Trophoblast cell (in vitro differentiated cells and primary cell): ENCODE measurements at regions not wholly inside any gene's neighbourhood (a gene's known extent, or its start where the extent isn't known, plus 50 kb on each side); places are given as distances from the start of the nearest gene placed in this dataset.

Experiments
- DNase-seq, 2 donors: peaks; one replicate each; pipeline ENCODE4 v3.0.0-alpha.2; 2016
- H2AFZ ChIP-seq: 2 replicates; pipeline ENCODE4 v1.6.1; 2013; ENCODE audit warnings: low read length, moderate library complexity, mild to moderate bottlenecking; ENCODE audit not compliant: insufficient read depth, poor library complexity
- H2AK5ac ChIP-seq: 2 replicates; pipeline ENCODE4 v1.6.1; 2013; ENCODE audit warnings: mild to moderate bottlenecking, low read length
- H2BK120ac ChIP-seq: 2 replicates; pipeline ENCODE4 v1.6.1; 2013; ENCODE audit warnings: low read length, mild to moderate bottlenecking, moderate library complexity; ENCODE audit not compliant: insufficient read depth, poor library complexity
- H2BK12ac ChIP-seq: 2 replicates; pipeline ENCODE4 v1.6.1; 2013; ENCODE audit warnings: mild to moderate bottlenecking, low read length, moderate library complexity
- H2BK5ac ChIP-seq: 2 replicates; pipeline ENCODE4 v1.6.1; 2013; ENCODE audit warnings: low read length, low read depth, moderate library complexity, mild to moderate bottlenecking; ENCODE audit not compliant: poor library complexity
- H3K14ac ChIP-seq: 2 replicates; pipeline ENCODE4 v1.6.1; 2013; ENCODE audit warnings: mild to moderate bottlenecking, low read length
- H3K18ac ChIP-seq: 2 replicates; pipeline ENCODE4 v1.6.1; 2013; ENCODE audit warnings: mild to moderate bottlenecking, low read length
- H3K23ac ChIP-seq: 2 replicates; pipeline ENCODE4 v1.6.1; 2013; ENCODE audit warnings: low read length
- H3K27ac ChIP-seq: 2 replicates; pipeline ENCODE4 v1.5.1; 2013; ENCODE audit warnings: low read depth, mild to moderate bottlenecking, inconsistent platforms, low read length, moderate library complexity
- H3K27me3 ChIP-seq: 2 replicates; pipeline ENCODE4 v1.6.1; 2013; ENCODE audit warnings: inconsistent platforms, mild to moderate bottlenecking, low read length, moderate library complexity; ENCODE audit not compliant: insufficient read depth
- H3K36me3 ChIP-seq, 2 experiments: 1 replicate in 1 of 2; 2 replicates in 1 of 2; pipeline ENCODE4 v1.6.1; 2013; ENCODE audit warnings: low read length in 2 of 2, mild to moderate bottlenecking in 2 of 2, moderate library complexity in 1 of 2; ENCODE audit not compliant: insufficient read depth in 2 of 2, control insufficient read depth in 1 of 2
- H3K4ac ChIP-seq: 2 replicates; pipeline ENCODE4 v1.6.1; 2013; ENCODE audit warnings: low read depth, mild to moderate bottlenecking, low read length, moderate library complexity
- H3K4me1 ChIP-seq, 2 experiments: 1 replicate in 1 of 2; 2 replicates in 1 of 2; pipeline ENCODE4 v1.6.1; 2013; ENCODE audit warnings: low read length in 2 of 2, mild to moderate bottlenecking in 2 of 2, moderate library complexity in 1 of 2; ENCODE audit not compliant: insufficient read depth in 2 of 2, control insufficient read depth in 1 of 2
- H3K4me2 ChIP-seq: 2 replicates; pipeline ENCODE4 v1.6.1; 2013; ENCODE audit warnings: inconsistent platforms, mild to moderate bottlenecking, low read length, moderate library complexity
- H3K4me3 ChIP-seq: 2 replicates; pipeline ENCODE4 v1.5.1; 2013; ENCODE audit warnings: mild to moderate bottlenecking, low read depth, low read length, inconsistent platforms
- H3K79me1 ChIP-seq: one replicate; pipeline ENCODE4 v1.6.1; 2013; ENCODE audit warnings: low read length
- H3K79me2 ChIP-seq: 2 replicates; pipeline ENCODE4 v1.6.1; 2013; ENCODE audit warnings: low read length, mild to moderate bottlenecking; ENCODE audit not compliant: control insufficient read depth, insufficient read depth, poor library complexity
- H3K9ac ChIP-seq: 2 replicates; pipeline ENCODE4 v1.6.1; 2013; ENCODE audit warnings: mild to moderate bottlenecking, low read length
- H3K9me3 ChIP-seq: 2 replicates; pipeline ENCODE4 v1.6.1; 2013; ENCODE audit warnings: low read depth, mild to moderate bottlenecking, control low read depth, inconsistent platforms, low read length; ENCODE audit not compliant: insufficient read depth
- H4K12ac ChIP-seq: 2 replicates; pipeline ENCODE4 v1.6.1; 2013; ENCODE audit warnings: low read depth, mild to moderate bottlenecking, low read length, moderate library complexity
- H4K8ac ChIP-seq: 2 replicates; pipeline ENCODE4 v1.6.1; 2013; ENCODE audit warnings: low read depth, mild to moderate bottlenecking, low read length, moderate library complexity
- H4K91ac ChIP-seq: one replicate; pipeline ENCODE4 v1.6.1; 2013; ENCODE audit warnings: low read depth, mild to moderate bottlenecking, low read length, moderate library complexity
- WGBS: extraction: QIAGEN DNeasy Blood & Tissue Kit; methylation state at CpG from one replicate; pipeline ENCODE4 v1.1.7; 2013; ENCODE audit warnings: missing lambda C conversion rate; ENCODE audit not compliant: insufficient read length, insufficient coverage; ENCODE audit errors: extremely low coverage; 5-methylcytosine and 5-hydroxymethylcytosine counted together

- H3K9ac ChIP-seq: no peak overlapping the region
- WGBS: no CpG with 5 or more reads among the region's 5 CpGs
These were observed 52.4 kb upstream of the TRIO start for GRCh38 chr5:14090755-14091154.

GRCh38 chr5:14090290-14090689 is 52.9 kb upstream of the TRIO start:
- Histone ChIP-seq H4K91ac (no peak overlapping the region), H3K18ac (no peak overlapping the region), H2BK5ac (no peak overlapping the region), H3K79me1 (no peaks in the 10 kb centered on the region), H2AK5ac (no peak overlapping the region), H3K27me3 (no peaks in the 10 kb centered on the region), H3K9ac (no peak overlapping the region), H3K4me3 (no peak overlapping the region), H4K12ac (no peak overlapping the region), H3K23ac (no peak overlapping the region), H3K79me2 (no peaks in the 10 kb centered on the region), H3K9me3 (peaks cover 2% of the 10 kb centered on the region), H3K4ac (no peak overlapping the region), H3K4me1 (no peaks in the 10 kb centered on the region), H3K14ac (no peak overlapping the region), H3K36me3 (no peaks in the 10 kb centered on the region), H3K4me2 (no peak overlapping the region), H2AFZ (no peak overlapping the region), H4K8ac (no peak overlapping the region), H2BK120ac (no peak overlapping the region), H3K27ac (no peak overlapping the region), H2BK12ac (no peak overlapping the region)
- no CpG with 5 or more reads among the region's 2 CpGs for WGBS
- no peak for DNase-seq

More at GRCh38 chr5:14090755-14091154, 52.4 kb upstream of the TRIO start:
- Histone ChIP-seq H3K4ac (no peak overlapping the region), H3K18ac (no peak overlapping the region), H3K4me2 (no peak overlapping the region), H3K14ac (no peak overlapping the region), H3K36me3 (no peaks in the 10 kb centered on the region), H2BK120ac (no peak overlapping the region), H2AK5ac (no peak overlapping the region), H2BK5ac (no peak overlapping the region), H2BK12ac (no peak overlapping the region), H3K23ac (no peak overlapping the region), H3K4me3 (no peak overlapping the region), H3K79me1 (no peaks in the 10 kb centered on the region), H3K4me1 (no peaks in the 10 kb centered on the region), H4K8ac (no peak overlapping the region), H4K91ac (no peak overlapping the region), H3K79me2 (no peaks in the 10 kb centered on the region), H3K9me3 (peaks cover 2% of the 10 kb centered on the region), H3K27me3 (no peaks in the 10 kb centered on the region), H4K12ac (no peak overlapping the region), H2AFZ (no peak overlapping the region), H3K27ac (no peak overlapping the region)
- DNase-seq: no peak

GRCh38 chr5:14089198-14089597 is 53.9 kb upstream of the TRIO start:
- no peak overlapping the region for H3K4me2 ChIP-seq
- WGBS: no CpG with 5 or more reads among the region's 2 CpGs

GRCh38 chr5:14086261-14086660 is 56.9 kb upstream of the TRIO start:
- no peak overlapping the region for H2BK12ac ChIP-seq
- no peak overlapping the region for H2BK120ac ChIP-seq
- no peak overlapping the region for H2AFZ ChIP-seq
- no peak overlapping the region for H3K4ac ChIP-seq
- H3K36me3 ChIP-seq: no peaks in the 10 kb centered on the region
- no peak overlapping the region for H3K9ac ChIP-seq
- H3K23ac ChIP-seq: no peak overlapping the region
- no peaks in the 10 kb centered on the region for H3K79me1 ChIP-seq
- no peaks in the 10 kb centered on the region for H3K27me3 ChIP-seq
- no peak overlapping the region for H3K4me2 ChIP-seq
- no peaks in the 10 kb centered on the region for H3K4me1 ChIP-seq
- no peak overlapping the region for H3K14ac ChIP-seq
- H3K79me2 ChIP-seq: no peaks in the 10 kb centered on the region
- WGBS: no CpG with 5 or more reads among the region's 2 CpGs
- no peak overlapping the region for H3K18ac ChIP-seq
- no peak overlapping the region for H4K91ac ChIP-seq
- no peak overlapping the region for H4K8ac ChIP-seq
- no peak overlapping the region for H4K12ac ChIP-seq
- peaks cover 2% of the 10 kb centered on the region for H3K9me3 ChIP-seq
- H3K27ac ChIP-seq: no peak overlapping the region
- DNase-seq: peak; percentile 44 to 90
- H2AK5ac ChIP-seq: no peak overlapping the region
- H3K4me3 ChIP-seq: no peak overlapping the region
- no peak overlapping the region for H2BK5ac ChIP-seq

More at GRCh38 chr5:14089198-14089597, 53.9 kb upstream of the TRIO start:
- Histone ChIP-seq H2AK5ac (no peak overlapping the region), H4K91ac (no peak overlapping the region), H3K36me3 (no peaks in the 10 kb centered on the region), H3K18ac (no peak overlapping the region), H2AFZ (no peak overlapping the region), H3K27ac (no peak overlapping the region), H2BK120ac (no peak overlapping the region), H3K79me2 (no peaks in the 10 kb centered on the region), H4K8ac (no peak overlapping the region), H2BK12ac (no peak overlapping the region), H3K23ac (no peak overlapping the region), H3K4ac (no peak overlapping the region), H3K27me3 (no peaks in the 10 kb centered on the region), H3K4me3 (no peak overlapping the region), H3K9ac (no peak overlapping the region), H2BK5ac (no peak overlapping the region), H4K12ac (no peak overlapping the region), H3K79me1 (no peaks in the 10 kb centered on the region), H3K9me3 (peaks cover 2% of the 10 kb centered on the region), H3K4me1 (no peaks in the 10 kb centered on the region), H3K14ac (no peak overlapping the region)
- DNase-seq: peak in 1 of 2 donors; percentile 26
